SK-N-MC (cell line): ENCODE measurements at regions not wholly inside any gene's neighbourhood (a gene's known extent, or its start where the extent isn't known, plus 50 kb on each side); places are given as distances from the start of the nearest gene placed in this dataset.

Experiments used
- EZH2 ChIP-seq: fragments of 200-600 bp; sonication (generic); IDR thresholded peaks from one replicate; pipeline ENCODE4 v1.6.1; 2017; ENCODE audit warnings: antibody characterized with exemption
- FOXP2 ChIP-seq: optimal IDR thresholded peaks from 2 replicates; pipeline ENCODE3; 2011; ENCODE audit warnings: mild to moderate bottlenecking, moderate library complexity; ENCODE audit not compliant: insufficient read depth; ENCODE audit errors: extremely low read length, control extremely low read depth
- POLR2AphosphoS5 ChIP-seq: IDR thresholded peaks from 2 replicates; pipeline ENCODE4 v1.6.1; 2012; ENCODE audit warnings: mild to moderate bottlenecking, low read depth, low read length, borderline replicate concordance

DNA sequence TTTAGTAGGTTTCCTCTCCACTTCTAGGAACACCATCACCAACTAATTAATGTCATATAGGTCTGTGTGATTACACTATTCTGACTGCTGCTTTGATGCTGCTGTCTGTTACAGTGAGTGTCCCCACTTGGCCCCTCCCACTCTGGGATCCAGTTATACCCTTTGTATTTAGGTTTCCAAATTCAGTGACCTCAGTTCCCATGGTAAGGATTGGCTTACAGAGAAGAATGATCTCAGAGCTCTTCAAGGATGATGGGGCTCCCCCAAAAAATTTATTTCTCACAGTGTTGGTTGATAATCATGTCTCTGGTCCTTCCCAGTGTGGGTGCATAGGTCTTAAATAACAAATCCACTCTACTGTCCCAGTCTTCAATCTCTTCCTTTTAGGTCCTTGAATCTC, 210.0 kb upstream of the MYL2 start:
- no peak for TF ChIP-seq FOXP2
- TF ChIP-seq POLR2AphosphoS5: no peak
- no peak for TF ChIP-seq EZH2
